GM12878 (cell line): ENCODE measurements at regions not wholly inside any gene's neighbourhood (a gene's known extent, or its start where the extent isn't known, plus 50 kb on each side); places are given as distances from the start of the nearest gene placed in this dataset.

Experiments used
- ATAC-seq: fragments of 200-7000 bp; cut with Tn5 transposase; 3 replicates; pipeline ENCODE4 v1.9.1; 2020; ENCODE audit warnings: mild to moderate bottlenecking, moderate library complexity
- BruUV-seq: library from RNA; stranded (reverse); fragments of 400-500 nt; replicated peaks from 2 replicates; lab custom pipeline; 2021; lab: Mats Ljungman, UMichigan
- CTCF ChIA-PET: fragments of 300-600 bp; sonication (Branson Sonifier 250); formaldehyde crosslinking; extraction: SDS; loops from one replicate; lab custom pipeline; 2021; ENCODE audit warnings: inconsistent platforms; lab: Yijun Ruan, JAX
- POLR2A ChIA-PET: fragments of 350-600 bp; formaldehyde crosslinking; extraction: SDS; loops from one replicate; lab custom pipeline; 2021; ENCODE audit warnings: inconsistent platforms; lab: Charles Lee
- RAD21 ChIA-PET: fragments of 300-600 bp; sonication (Branson Sonifier 250); formaldehyde crosslinking; loops from one replicate; lab custom pipeline; 2023; ENCODE audit warnings: antibody characterized with exemption; ENCODE audit not compliant: unreplicated experiment; lab: Charles Lee
- SMC1A ChIA-PET: fragments of 300-600 bp; sonication (Branson Sonifier 250); formaldehyde crosslinking; loops from one replicate; lab custom pipeline; 2023; ENCODE audit not compliant: unreplicated experiment, uncharacterized antibody; lab: Charles Lee
- DNase-seq: peaks from one replicate; pipeline ENCODE4 v3.0.0-alpha.2; 2011; ENCODE audit warnings: low read depth, low spot score
- FAIRE-seq: peaks from 3 replicates; lab custom pipeline; 2011; peaks lifted over from hg19 to GRCh38; lab: Jason Lieb, UNC
- H2AFZ ChIP-seq: 2 replicates; pipeline ENCODE4 v1.6.0; 2011; ENCODE audit warnings: low read depth, low read length, control low read depth; ENCODE audit not compliant: control insufficient read depth
- H3K27ac ChIP-seq: 2 replicates; pipeline ENCODE4 v1.5.1; 2011; ENCODE audit warnings: control low read depth; ENCODE audit not compliant: control insufficient read depth, insufficient read depth
- H3K27me3 ChIP-seq, 2 experiments: replicated peaks in 1 of 2; 2 replicates each; pipeline versions ENCODE4 v1.6.0 to v1.6.1; 2011; ENCODE audit warnings: low read length in 1 of 2; ENCODE audit not compliant: control insufficient read depth in 2 of 2, insufficient read depth in 2 of 2
- H3K36me3 ChIP-seq, 2 experiments: 2 replicates each; pipeline ENCODE4 v1.5.1; 2011; ENCODE audit warnings: low read length in 1 of 2; ENCODE audit not compliant: control insufficient read depth in 2 of 2, insufficient read depth in 2 of 2
- H3K4me1 ChIP-seq: 2 replicates; pipeline ENCODE4 v1.6.1; 2011; ENCODE audit warnings: mild to moderate bottlenecking, low read length, moderate library complexity, mixed read lengths; ENCODE audit not compliant: control insufficient read depth, insufficient read depth
- H3K4me2 ChIP-seq: 2 replicates; pipeline ENCODE4 v1.6.0; 2011; ENCODE audit warnings: control low read depth; ENCODE audit not compliant: control insufficient read depth, insufficient read depth
- H3K4me3 ChIP-seq: fragments of 200-600 bp; sonication (generic); 2 replicates; pipeline ENCODE4 v1.5.1; 2016
- H3K79me2 ChIP-seq: 2 replicates; pipeline ENCODE4 v1.6.0; 2011; ENCODE audit warnings: low read length; ENCODE audit not compliant: control insufficient read depth, insufficient read depth
- H3K9ac ChIP-seq: 2 replicates; pipeline ENCODE4 v1.8.0; 2011; ENCODE audit warnings: low read length, control low read depth, mixed read lengths; ENCODE audit not compliant: control insufficient read depth, insufficient read depth
- H3K9me3 ChIP-seq: replicated peaks from 3 replicates; pipeline ENCODE4 v1.5.1; 2011; ENCODE audit warnings: mild to moderate bottlenecking, low read length; ENCODE audit not compliant: control insufficient read depth, insufficient read depth
- H4K20me1 ChIP-seq: 2 replicates; pipeline ENCODE4 v1.6.0; 2011; ENCODE audit not compliant: control insufficient read depth, insufficient read depth
- CEBPZ ChIP-seq: fragments of 150-350 bp; IDR thresholded peaks from 2 replicates; pipeline ENCODE4 v1.6.1; 2016; ENCODE audit warnings: low read depth, low read length
- PAX5 ChIP-seq: IDR thresholded peaks from 2 replicates; pipeline ENCODE4 v1.6.1; 2011; ENCODE audit warnings: low read depth, low read length, borderline replicate concordance
- POLR2A ChIP-seq: IDR thresholded peaks from 2 replicates; pipeline ENCODE4 v1.6.1; 2011; ENCODE audit warnings: low read depth, mild to moderate bottlenecking, low read length
- SKIL ChIP-seq: fragments of 450-650 bp; IDR thresholded peaks from 2 replicates; pipeline ENCODE4 v1.6.1; 2017; ENCODE audit warnings: mild to moderate bottlenecking, low read depth, inconsistent platforms; ENCODE audit not compliant: poor library complexity, severe bottlenecking
- TARDBP ChIP-seq: IDR thresholded peaks from 2 replicates; pipeline ENCODE4 v1.6.1; 2016; ENCODE audit warnings: borderline replicate concordance
- USF1 ChIP-seq: IDR thresholded peaks from 2 replicates; pipeline ENCODE4 v1.6.1; 2011; ENCODE audit warnings: borderline replicate concordance, low read depth, mild to moderate bottlenecking, moderate library complexity, mixed read lengths, low read length; ENCODE audit not compliant: insufficient read depth; ENCODE audit errors: extremely low read length
- ZNF207 ChIP-seq: fragments of 450-650 bp; IDR thresholded peaks from 2 replicates; pipeline ENCODE4 v1.6.1; 2014; ENCODE audit warnings: antibody characterized with exemption, mild to moderate bottlenecking, borderline replicate concordance
- in situ Hi-C: fragments of 300-500 bp; cut with MboI; formaldehyde crosslinking; loops from 9 replicates; pipeline ENCODE4 v1.14.3; 2018; ENCODE audit warnings: mixed read lengths
- intact Hi-C: fragments of 100-400 bp; cut with micrococcal nuclease; formaldehyde crosslinking; loops from one replicate; pipeline ENCODE4 v1.14.2; 2022; ENCODE audit not compliant: unreplicated experiment

GRCh38 chr4:13857800-13858199 is 230.3 kb upstream of the BOD1L1 start:
- DNase-seq (no peak), FAIRE-seq (no peak), ATAC-seq (no peak)
- H3K4me2 ChIP-seq: no peak overlapping the region
- intact Hi-C loops (no loop called here), in situ Hi-C loops (no loop called here)
- ChIA-PET CTCF (interaction anchor here (1.1 to 5.5 kb wide), 3 partner anchors 9 to 202 kb away, joined by 3 to 66 read pairs (median 3); no protein-coding TSS in a partner anchor), SMC1A (no interaction called here), POLR2A (interaction anchor here (0.9 kb wide), 1 partner anchor 11 kb away, joined by 3 read pairs; no protein-coding TSS in a partner anchor), RAD21 (interaction anchor here (1.1 kb wide), 1 partner anchor 201 kb away, joined by 3 read pairs; no protein-coding TSS in a partner anchor)
- H3K9me3 ChIP-seq: no peaks in the 10 kb centered on the region
- no peak overlapping the region for H3K9ac ChIP-seq
- H3K4me1 ChIP-seq: no peaks in the 10 kb centered on the region
- no peak overlapping the region for H2AFZ ChIP-seq
- no TSS peak for BruUV-seq
- H4K20me1 ChIP-seq: no peaks in the 10 kb centered on the region
- no peaks in the 10 kb centered on the region for H3K27me3 ChIP-seq
- TF ChIP-seq POLR2A: no peak
- no peak for TF ChIP-seq CEBPZ
- TF ChIP-seq PAX5: no peak
- no peak for TF ChIP-seq SKIL
- TF ChIP-seq ZNF207: no peak
- no peak for TF ChIP-seq TARDBP
- TF ChIP-seq USF1: no peak
- H3K27ac ChIP-seq: no peak overlapping the region
- no peaks in the 10 kb centered on the region for H3K36me3 ChIP-seq
- H3K4me3 ChIP-seq: no peak overlapping the region
- no peaks in the 10 kb centered on the region for H3K79me2 ChIP-seq
